ENCODE measurements at regions not wholly inside any gene's neighbourhood (a gene's known extent, or its start where the extent isn't known, plus 50 kb on each side); places are given as distances from the start of the nearest gene placed in this dataset.

GRCh38 chr7:52758356-52758755 lies 277.1 kb upstream of the POM121L12 start:
- no peak overlapping the region for H3K27ac ChIP-seq (ENCODE audit: insufficient read depth in 1 of 2, low read depth in 1 of 2, low read length in 2 of 2, poor library complexity in 1 of 2, severe bottlenecking in 2 of 2)
- POLR2A ChIA-PET = no interaction called here
- DNase-seq = no peak
- H3K4me1 ChIP-seq (ENCODE audit: control extremely low read depth in 1 of 4, control insufficient read depth in 4 of 4, insufficient read depth in 4 of 4, low read length in 3 of 4) = no peaks in the 10 kb centered on the region
- 83% methylated on average over 1 of the region's 1 CpG for WGBS (ENCODE audit: insufficient coverage)
- H3K36me3 ChIP-seq (ENCODE audit: control insufficient read depth in 4 of 4, insufficient read depth in 4 of 4, low read length in 3 of 4) = no peaks in the 10 kb centered on the region
- no peaks in the 10 kb centered on the region for H3K27me3 ChIP-seq (replicated peaks in 2 of 5; ENCODE audit: control insufficient read depth in 4 of 5, insufficient read depth in 5 of 5, low read length in 4 of 5)
- CTCF ChIA-PET = no interaction called here
- H3K4me3 ChIP-seq (ENCODE audit: control insufficient read depth in 1 of 7, extremely low read depth in 1 of 7, insufficient read depth in 4 of 7, low read depth in 2 of 7, low read length in 6 of 7) = no peak overlapping the region
- H3K9me3 ChIP-seq (ENCODE audit: control extremely low read depth in 1 of 5, control insufficient read depth in 4 of 5, insufficient read depth in 2 of 5, low read depth in 1 of 5, low read length in 4 of 5) = no peaks in the 10 kb centered on the region

- CTCF ChIA-PET = no interaction called here
- Histone ChIP-seq H3K27ac (ENCODE audit: insufficient read depth in 1 of 2, low read depth in 1 of 2, low read length in 2 of 2, poor library complexity in 1 of 2, severe bottlenecking in 2 of 2) (no peak overlapping the region), H3K4me3 (ENCODE audit: control insufficient read depth in 1 of 7, extremely low read depth in 1 of 7, insufficient read depth in 4 of 7, low read depth in 2 of 7, low read length in 6 of 7) (no peak overlapping the region), H3K4me1 (ENCODE audit: control extremely low read depth in 1 of 4, control insufficient read depth in 4 of 4, insufficient read depth in 4 of 4, low read length in 3 of 4) (no peaks in the 10 kb centered on the region), H3K27me3 (replicated peaks in 2 of 5; ENCODE audit: control insufficient read depth in 4 of 5, insufficient read depth in 5 of 5, low read length in 4 of 5) (no peaks in the 10 kb centered on the region), H3K36me3 (ENCODE audit: control insufficient read depth in 4 of 4, insufficient read depth in 4 of 4, low read length in 3 of 4) (no peaks in the 10 kb centered on the region), H3K9me3 (ENCODE audit: control extremely low read depth in 1 of 5, control insufficient read depth in 4 of 5, insufficient read depth in 2 of 5, low read depth in 1 of 5, low read length in 4 of 5) (no peaks in the 10 kb centered on the region)
- WGBS (ENCODE audit: insufficient coverage) = 94% methylated on average over 9 of the region's 12 CpGs
- DNase-seq = no peak
- POLR2A ChIA-PET = no interaction called here
Observed at GRCh38 chr7:52753855-52754254, 281.6 kb upstream of the POM121L12 start.

- CTCF ChIA-PET = no interaction called here
- POLR2A ChIA-PET = no interaction called here
- WGBS (ENCODE audit: insufficient coverage) = no CpG with 5 or more reads among the region's 4 CpGs
- no peak overlapping the region for H3K4me3 ChIP-seq (ENCODE audit: control insufficient read depth in 1 of 7, extremely low read depth in 1 of 7, insufficient read depth in 4 of 7, low read depth in 2 of 7, low read length in 6 of 7)
- H3K4me1 ChIP-seq (ENCODE audit: control extremely low read depth in 1 of 4, control insufficient read depth in 4 of 4, insufficient read depth in 4 of 4, low read length in 3 of 4) = no peaks in the 10 kb centered on the region
- H3K36me3 ChIP-seq (ENCODE audit: control insufficient read depth in 4 of 4, insufficient read depth in 4 of 4, low read length in 3 of 4) = no peaks in the 10 kb centered on the region
- DNase-seq = no peak
- no peaks in the 10 kb centered on the region for H3K27me3 ChIP-seq (replicated peaks in 2 of 5; ENCODE audit: control insufficient read depth in 4 of 5, insufficient read depth in 5 of 5, low read length in 4 of 5)
- H3K9me3 ChIP-seq (ENCODE audit: control extremely low read depth in 1 of 5, control insufficient read depth in 4 of 5, insufficient read depth in 2 of 5, low read depth in 1 of 5, low read length in 4 of 5) = no peaks in the 10 kb centered on the region
- H3K27ac ChIP-seq (ENCODE audit: insufficient read depth in 1 of 2, low read depth in 1 of 2, low read length in 2 of 2, poor library complexity in 1 of 2, severe bottlenecking in 2 of 2) = no peak overlapping the region
Observed at GRCh38 chr7:52752891-52753290, 282.5 kb upstream of the POM121L12 start.

GRCh38 chr7:52749880-52750279 lies 285.6 kb upstream of the POM121L12 start:
- Histone ChIP-seq H3K36me3 (ENCODE audit: control insufficient read depth in 4 of 4, insufficient read depth in 4 of 4, low read length in 3 of 4) (no peaks in the 10 kb centered on the region), H3K27me3 (replicated peaks in 2 of 5; ENCODE audit: control insufficient read depth in 4 of 5, insufficient read depth in 5 of 5, low read length in 4 of 5) (no peaks in the 10 kb centered on the region), H3K4me3 (ENCODE audit: control insufficient read depth in 1 of 7, extremely low read depth in 1 of 7, insufficient read depth in 4 of 7, low read depth in 2 of 7, low read length in 6 of 7) (no peak overlapping the region), H3K9me3 (ENCODE audit: control extremely low read depth in 1 of 5, control insufficient read depth in 4 of 5, insufficient read depth in 2 of 5, low read depth in 1 of 5, low read length in 4 of 5) (no peaks in the 10 kb centered on the region), H3K4me1 (ENCODE audit: control extremely low read depth in 1 of 4, control insufficient read depth in 4 of 4, insufficient read depth in 4 of 4, low read length in 3 of 4) (no peaks in the 10 kb centered on the region), H3K27ac (ENCODE audit: insufficient read depth in 1 of 2, low read depth in 1 of 2, low read length in 2 of 2, poor library complexity in 1 of 2, severe bottlenecking in 2 of 2) (no peak overlapping the region)
- CTCF ChIA-PET = no interaction called here
- POLR2A ChIA-PET = no interaction called here
- no peak for DNase-seq
- 66% methylated on average over 3 of the region's 4 CpGs for WGBS (ENCODE audit: insufficient coverage)

- no peaks in the 10 kb centered on the region for H3K9me3 ChIP-seq (ENCODE audit: control extremely low read depth in 1 of 5, control insufficient read depth in 4 of 5, insufficient read depth in 2 of 5, low read depth in 1 of 5, low read length in 4 of 5)
- POLR2A ChIA-PET = no interaction called here
- no peaks in the 10 kb centered on the region for H3K36me3 ChIP-seq (ENCODE audit: control insufficient read depth in 4 of 4, insufficient read depth in 4 of 4, low read length in 3 of 4)
- H3K27me3 ChIP-seq (replicated peaks in 2 of 5; ENCODE audit: control insufficient read depth in 4 of 5, insufficient read depth in 5 of 5, low read length in 4 of 5) = no peaks in the 10 kb centered on the region
- no peak for DNase-seq
- H3K4me3 ChIP-seq (ENCODE audit: control insufficient read depth in 1 of 7, extremely low read depth in 1 of 7, insufficient read depth in 4 of 7, low read depth in 2 of 7, low read length in 6 of 7) = no peak overlapping the region
- WGBS (ENCODE audit: insufficient coverage) = 69% methylated on average over 1 of the region's 3 CpGs
- CTCF ChIA-PET = no interaction called here
- no peak overlapping the region for H3K27ac ChIP-seq (ENCODE audit: insufficient read depth in 1 of 2, low read depth in 1 of 2, low read length in 2 of 2, poor library complexity in 1 of 2, severe bottlenecking in 2 of 2)
- no peaks in the 10 kb centered on the region for H3K4me1 ChIP-seq (ENCODE audit: control extremely low read depth in 1 of 4, control insufficient read depth in 4 of 4, insufficient read depth in 4 of 4, low read length in 3 of 4)
Observed at GRCh38 chr7:52747817-52748216, 287.6 kb upstream of the POM121L12 start.

- Histone ChIP-seq H3K4me3 (ENCODE audit: control insufficient read depth in 1 of 7, extremely low read depth in 1 of 7, insufficient read depth in 4 of 7, low read depth in 2 of 7, low read length in 6 of 7) (no peak overlapping the region), H3K27ac (ENCODE audit: insufficient read depth in 1 of 2, low read depth in 1 of 2, low read length in 2 of 2, poor library complexity in 1 of 2, severe bottlenecking in 2 of 2) (no peak overlapping the region), H3K36me3 (ENCODE audit: control insufficient read depth in 4 of 4, insufficient read depth in 4 of 4, low read length in 3 of 4) (no peaks in the 10 kb centered on the region), H3K4me1 (ENCODE audit: control extremely low read depth in 1 of 4, control insufficient read depth in 4 of 4, insufficient read depth in 4 of 4, low read length in 3 of 4) (no peaks in the 10 kb centered on the region), H3K27me3 (replicated peaks in 2 of 5; ENCODE audit: control insufficient read depth in 4 of 5, insufficient read depth in 5 of 5, low read length in 4 of 5) (no peaks in the 10 kb centered on the region), H3K9me3 (ENCODE audit: control extremely low read depth in 1 of 5, control insufficient read depth in 4 of 5, insufficient read depth in 2 of 5, low read depth in 1 of 5, low read length in 4 of 5) (no peaks in the 10 kb centered on the region)
- ChIA-PET POLR2A (no interaction called here), CTCF (no interaction called here)
- 100% methylated on average over 1 of the region's 2 CpGs for WGBS (ENCODE audit: insufficient coverage)
- no peak for DNase-seq
Observed at GRCh38 chr7:52741670-52742290, 293.7 kb upstream of the POM121L12 start.

- Histone ChIP-seq H3K4me1 (ENCODE audit: control extremely low read depth in 1 of 4, control insufficient read depth in 4 of 4, insufficient read depth in 4 of 4, low read length in 3 of 4) (no peaks in the 10 kb centered on the region), H3K36me3 (ENCODE audit: control insufficient read depth in 4 of 4, insufficient read depth in 4 of 4, low read length in 3 of 4) (no peaks in the 10 kb centered on the region), H3K27ac (ENCODE audit: insufficient read depth in 1 of 2, low read depth in 1 of 2, low read length in 2 of 2, poor library complexity in 1 of 2, severe bottlenecking in 2 of 2) (no peak overlapping the region), H3K27me3 (replicated peaks in 2 of 5; ENCODE audit: control insufficient read depth in 4 of 5, insufficient read depth in 5 of 5, low read length in 4 of 5) (no peaks in the 10 kb centered on the region), H3K4me3 (ENCODE audit: control insufficient read depth in 1 of 7, extremely low read depth in 1 of 7, insufficient read depth in 4 of 7, low read depth in 2 of 7, low read length in 6 of 7) (no peak overlapping the region), H3K9me3 (ENCODE audit: control extremely low read depth in 1 of 5, control insufficient read depth in 4 of 5, insufficient read depth in 2 of 5, low read depth in 1 of 5, low read length in 4 of 5) (no peaks in the 10 kb centered on the region)
- DNase-seq = no peak
- ChIA-PET POLR2A (no interaction called here), CTCF (no interaction called here)
- 93% methylated on average over 3 of the region's 4 CpGs for WGBS (ENCODE audit: insufficient coverage)
Observed at GRCh38 chr7:52735656-52736055, 299.8 kb upstream of the POM121L12 start.
